ENCODE measurements at regions not wholly inside any gene's neighbourhood (a gene's known extent, or its start where the extent isn't known, plus 50 kb on each side); places are given as distances from the start of the nearest gene placed in this dataset.

- no peak for DNase-seq (ENCODE audit: low spot score)
Observed at GRCh38 chr4:108567831-108568230, 52.5 kb upstream of the RPL34 start.

DNA sequence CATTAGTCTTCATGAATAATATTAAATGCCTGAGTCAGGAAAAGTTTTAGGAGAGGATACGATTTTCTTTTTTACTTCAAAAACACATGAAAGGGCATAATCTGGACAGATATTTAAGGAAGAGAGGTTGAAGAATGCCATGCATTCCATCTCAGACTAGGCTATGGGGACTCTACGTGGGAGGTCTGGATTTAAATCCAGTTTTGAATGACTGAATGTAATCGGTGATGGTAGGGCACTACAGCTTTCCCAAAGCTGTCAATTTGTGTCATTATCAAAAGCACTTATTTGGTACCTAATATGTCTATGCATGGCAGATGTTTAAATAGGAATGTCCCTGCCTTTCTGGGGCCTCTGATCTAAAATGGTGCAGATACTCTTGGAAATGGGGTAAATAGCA is 59.3 kb upstream of the RPL34 start:
- no peak for DNase-seq (ENCODE audit: low spot score)

- DNase-seq (ENCODE audit: low spot score), result no peak
Observed at GRCh38 chr4:108560616-108561015, 59.8 kb upstream of the RPL34 start.

- DNase-seq (ENCODE audit: low spot score), result no peak
Observed at GRCh38 chr4:108559911-108560310, 60.5 kb upstream of the RPL34 start.

GRCh38 chr4:108559068-108559793 is 61.1 kb upstream of the RPL34 start:
- no peak for DNase-seq (ENCODE audit: low spot score)

DNA sequence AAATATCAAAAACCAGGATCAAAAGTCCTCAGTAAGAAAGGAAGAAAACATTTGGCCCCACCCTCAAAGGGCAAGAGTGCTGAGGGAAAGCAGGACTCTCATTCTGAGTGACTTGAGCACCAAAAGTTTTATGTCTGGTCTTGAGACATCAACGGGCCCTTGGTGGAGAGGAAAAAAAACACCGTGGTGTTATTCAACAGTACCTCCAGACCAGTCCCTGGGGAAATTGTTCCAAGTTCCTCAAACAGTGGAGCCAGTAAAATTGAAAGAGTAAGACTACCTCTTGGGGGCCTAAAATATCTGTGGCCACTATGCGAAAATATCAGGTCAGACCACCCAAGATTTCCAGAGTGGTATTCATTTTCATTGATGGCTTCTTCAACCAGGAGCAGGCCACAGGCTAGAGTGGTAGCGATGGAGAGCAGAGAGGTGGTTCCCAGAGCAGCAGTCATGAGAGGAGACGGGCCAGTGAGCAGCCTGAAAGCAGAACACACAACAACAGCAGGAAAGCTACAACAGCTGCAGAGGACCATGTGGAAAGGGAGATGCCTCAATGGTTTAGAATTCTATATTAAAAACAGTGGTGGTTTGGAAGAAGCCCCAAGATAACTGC is 63.7 kb upstream of the RPL34 start:
- DNase-seq (ENCODE audit: low spot score), result no peak

- no peak for DNase-seq (ENCODE audit: low spot score)
Observed at GRCh38 chr4:108556166-108556565, 64.2 kb upstream of the RPL34 start.

DNA sequence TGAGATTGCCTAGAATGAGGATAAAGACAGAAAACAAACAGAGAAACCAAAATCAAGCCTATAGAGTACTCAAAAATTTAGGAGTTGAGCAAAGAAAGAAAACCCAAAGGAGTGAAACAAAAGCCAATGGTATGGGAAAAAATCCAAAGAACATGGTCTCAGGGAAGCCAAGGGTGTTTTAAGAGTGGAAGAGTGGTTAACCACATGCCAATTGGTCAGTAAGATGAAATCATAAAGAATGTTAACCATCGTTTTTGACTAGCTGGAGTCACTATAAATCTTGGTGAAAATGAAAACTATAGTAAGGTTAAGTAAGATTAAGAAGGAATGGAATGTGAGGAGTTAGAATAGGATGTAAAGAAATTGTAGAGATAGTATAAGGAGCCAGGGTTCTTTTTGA is 64.7 kb upstream of the RPL34 start:
- no peak for DNase-seq (ENCODE audit: low spot score)

DNA sequence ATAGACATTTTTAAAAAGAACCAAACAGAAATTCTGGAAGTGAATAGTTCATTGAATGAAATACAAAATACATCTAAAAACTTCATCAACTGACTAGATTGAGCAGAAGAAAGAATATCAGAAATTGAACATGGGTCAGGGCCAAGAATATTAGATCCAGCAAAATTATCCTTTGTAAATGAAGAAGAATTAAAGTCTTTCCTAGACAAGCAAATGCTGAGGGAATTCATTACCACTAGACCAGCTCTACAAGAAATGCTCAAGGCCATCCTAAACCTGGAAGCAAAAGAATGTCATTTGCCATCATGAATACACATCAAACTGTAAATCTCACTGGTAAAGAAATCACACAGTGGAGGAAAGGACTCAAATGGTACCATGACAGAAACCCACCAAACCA is 72.7 kb upstream of the RPL34 start:
- no peak for DNase-seq (ENCODE audit: low spot score)

DNA sequence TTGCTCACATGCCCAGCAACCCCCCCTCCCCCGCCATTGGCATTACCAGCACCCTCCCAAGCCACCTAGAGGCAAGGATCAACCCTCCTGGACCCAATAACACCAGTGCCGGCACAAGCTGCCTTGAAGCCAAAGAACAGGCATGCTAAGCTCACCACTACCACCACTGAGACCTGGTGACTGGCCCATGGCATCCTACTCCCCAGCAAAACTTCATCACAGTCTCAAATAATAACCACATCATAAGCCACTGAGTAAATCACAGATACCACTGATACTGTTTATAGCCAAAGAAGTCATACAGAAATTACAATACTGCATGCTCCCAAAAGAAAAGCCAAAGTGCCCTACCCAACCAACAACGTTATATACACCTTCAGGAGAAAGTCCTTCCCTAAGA is 73.6 kb upstream of the RPL34 start:
- no peak for DNase-seq (ENCODE audit: low spot score)

- no peak for DNase-seq (ENCODE audit: low spot score)
Observed at GRCh38 chr4:108544481-108544880, 75.9 kb upstream of the RPL34 start.

- DNase-seq (ENCODE audit: low spot score), result no peak
Observed at GRCh38 chr4:108543359-108543968, 76.9 kb upstream of the RPL34 start.

DNA sequence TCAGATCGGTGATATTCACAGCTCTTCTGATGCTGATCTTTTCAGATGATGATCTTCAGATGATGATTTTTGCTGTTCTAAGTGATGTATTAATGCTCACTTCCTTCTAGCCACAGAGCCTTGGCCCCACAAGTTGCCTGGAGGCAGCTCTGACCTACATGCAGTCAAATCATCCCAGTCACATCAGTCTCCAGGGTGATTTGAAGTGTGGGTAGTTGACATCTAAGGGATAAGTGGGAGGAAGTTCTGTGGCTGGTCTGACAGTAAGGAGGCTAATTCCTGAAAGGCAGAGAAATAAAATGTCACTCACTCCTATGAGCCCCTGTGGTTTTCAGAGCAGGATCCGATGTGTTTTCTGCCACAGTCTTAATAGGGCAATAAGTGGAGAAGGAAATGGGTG is 79.8 kb upstream of the RPL34 start:
- DNase-seq (ENCODE audit: low spot score), result no peak

DNA sequence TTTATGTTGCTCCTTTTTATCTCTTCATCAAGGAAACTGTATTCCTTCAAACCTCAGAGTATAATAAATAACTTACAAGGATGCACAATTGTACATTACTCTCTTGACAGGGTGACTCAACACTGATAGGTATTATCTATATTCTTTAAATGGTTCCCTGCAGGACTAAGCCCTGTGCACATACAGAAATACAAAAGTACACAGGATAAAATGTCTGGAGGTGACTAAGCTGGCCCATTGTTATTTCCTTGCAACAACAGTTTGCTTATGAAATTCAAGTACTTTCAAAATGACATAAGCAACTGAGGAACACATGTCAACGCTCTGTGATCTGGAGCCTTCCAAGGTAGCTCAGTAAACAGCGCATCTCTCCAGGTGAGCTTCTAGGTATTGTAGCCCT is 83.8 kb upstream of the RPL34 start:
- DNase-seq (ENCODE audit: low spot score), result no peak

DNA sequence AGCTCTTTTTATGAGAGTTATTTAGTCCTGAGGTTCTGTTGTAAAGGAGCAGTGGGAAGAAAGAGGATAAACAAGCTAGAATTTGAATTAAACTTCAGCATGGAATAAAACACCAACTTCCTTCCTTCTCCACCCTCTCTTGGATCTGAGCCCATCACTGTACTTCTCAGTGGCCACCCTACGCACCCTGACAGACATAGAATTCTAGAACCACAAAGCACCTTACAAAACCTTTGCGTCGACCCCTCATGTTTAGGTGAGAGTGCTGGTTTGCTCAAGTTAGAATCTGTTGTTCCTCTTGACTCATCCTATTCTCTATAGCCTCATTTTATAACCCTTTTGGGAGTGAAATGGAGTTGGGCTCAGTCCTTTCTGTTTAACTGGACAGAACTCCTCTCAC is 84.6 kb upstream of the RPL34 start:
- DNase-seq (ENCODE audit: low spot score), result no peak

DNA sequence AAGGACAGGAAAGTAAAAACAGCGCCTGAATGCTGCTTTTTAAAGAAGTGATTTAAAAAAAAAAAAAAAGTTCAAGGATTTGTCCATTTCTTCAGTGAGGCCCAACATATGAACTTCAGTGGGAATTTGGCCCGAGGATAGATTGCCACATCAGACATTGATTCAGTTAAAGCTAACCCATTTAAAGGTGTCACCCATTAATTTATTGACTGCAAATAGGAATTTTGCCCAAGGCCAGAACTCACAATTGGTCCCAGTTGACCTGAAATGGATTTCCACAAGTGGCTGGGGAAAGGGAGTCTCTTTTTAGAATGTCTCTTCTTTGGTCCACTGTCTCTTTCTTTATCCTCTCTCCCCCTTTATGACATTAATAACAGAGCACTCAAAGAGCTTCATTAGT is 86.5 kb upstream of the RPL34 start:
- no peak for DNase-seq (ENCODE audit: low spot score)

GRCh38 chr4:108533245-108533844 is 87.0 kb upstream of the RPL34 start:
- no peak for DNase-seq (ENCODE audit: low spot score)

DNA sequence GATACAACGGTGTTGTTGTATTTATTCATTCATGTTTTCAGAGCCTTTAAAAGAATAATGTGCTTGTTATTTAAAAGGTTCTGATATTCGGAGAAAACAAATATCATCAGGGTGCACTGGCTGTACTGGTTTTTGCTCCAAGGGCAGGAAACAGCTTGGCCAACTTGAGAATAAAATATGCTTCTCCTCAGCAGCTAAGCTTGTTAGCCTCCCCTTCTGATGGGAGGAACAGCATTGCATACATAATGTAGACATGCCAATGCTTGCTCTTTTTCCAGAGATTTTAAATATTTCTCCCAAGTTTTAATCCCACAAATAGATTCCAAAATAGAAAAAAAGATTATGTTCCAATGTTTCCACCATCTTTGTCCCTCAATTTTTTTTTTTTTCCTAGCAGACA is 87.6 kb upstream of the RPL34 start:
- no peak for DNase-seq (ENCODE audit: low spot score)

DNA sequence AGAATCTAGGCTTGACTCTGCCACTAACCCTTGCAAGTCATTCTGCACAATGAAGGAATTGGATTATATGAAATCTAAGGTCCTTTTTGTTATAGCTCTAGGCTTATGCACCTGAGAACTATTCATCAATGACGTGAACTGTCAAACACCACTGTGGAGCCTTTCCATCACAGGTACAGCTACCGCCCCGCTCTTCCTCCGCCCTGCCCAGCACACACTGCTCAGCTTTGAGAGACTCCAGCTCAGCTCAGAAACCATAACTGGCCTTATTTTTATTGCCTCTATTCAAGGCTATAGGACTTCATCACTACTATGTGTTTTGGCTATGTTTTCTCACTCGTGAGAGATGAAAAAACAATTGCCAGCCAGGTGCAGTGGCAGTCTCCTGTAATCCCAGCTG is 88.2 kb upstream of the RPL34 start:
- no peak for DNase-seq (ENCODE audit: low spot score)

DNA sequence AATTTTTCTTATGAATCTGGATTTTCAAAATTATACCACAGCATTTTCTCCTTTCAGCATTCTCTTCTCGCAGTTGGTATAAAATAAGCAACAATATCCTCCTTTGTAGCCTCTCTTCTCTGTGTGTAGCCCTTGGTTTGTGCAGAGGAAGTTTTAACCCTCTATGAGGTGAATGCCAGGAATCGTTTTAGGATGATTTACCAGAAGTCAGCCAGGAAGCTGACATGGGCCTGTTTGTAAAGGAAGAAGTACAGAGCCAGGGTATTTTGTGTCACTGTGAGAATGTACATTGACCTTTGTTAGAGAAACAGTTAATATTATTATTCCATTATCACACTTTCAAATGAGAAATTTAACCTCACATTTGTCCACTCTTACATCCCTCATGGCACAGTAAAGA is 88.9 kb upstream of the RPL34 start:
- DNase-seq (ENCODE audit: low spot score), result no peak

- no peak for DNase-seq (ENCODE audit: low spot score)
Observed at GRCh38 chr4:108529984-108530905, 90.1 kb upstream of the RPL34 start.

DNA sequence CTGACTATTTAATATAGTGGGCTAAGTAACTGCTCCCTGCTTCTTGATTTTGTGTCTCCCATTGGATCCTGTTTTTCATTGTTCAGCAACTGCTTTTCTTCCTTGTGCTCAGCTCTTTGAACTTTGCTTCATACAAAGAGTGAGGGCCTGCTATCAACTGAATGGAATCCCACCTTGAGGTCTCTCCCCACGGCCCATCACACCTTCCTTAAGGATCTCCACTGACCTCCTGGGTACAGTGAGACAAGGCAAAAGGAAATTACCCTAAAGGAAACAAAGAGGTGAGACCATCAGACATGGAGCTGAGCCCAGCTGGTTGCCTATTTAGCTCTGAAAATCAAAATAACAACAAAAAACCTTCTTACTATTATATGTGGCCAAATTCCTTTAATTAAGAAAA is 91.3 kb upstream of the RPL34 start:
- no peak for DNase-seq (ENCODE audit: low spot score)

All from SW480 (cell line).